NCI-H2171 (cell line): ENCODE measurements at regions not wholly inside any gene's neighbourhood (a gene's known extent, or its start where the extent isn't known, plus 50 kb on each side); places are given as distances from the start of the nearest gene placed in this dataset.
A peak's percentile ranks its signal among the peaks of the same experiment; 100 is the strongest.

Experiments used
- DNase-seq: peaks from one replicate; lab custom pipeline; 2025; lab: John Stamatoyannopoulos, UW

GRCh38 chr17:33642002-33642401, 348.9 kb upstream of the ASIC2 start:
- no peak for DNase-seq

DNA sequence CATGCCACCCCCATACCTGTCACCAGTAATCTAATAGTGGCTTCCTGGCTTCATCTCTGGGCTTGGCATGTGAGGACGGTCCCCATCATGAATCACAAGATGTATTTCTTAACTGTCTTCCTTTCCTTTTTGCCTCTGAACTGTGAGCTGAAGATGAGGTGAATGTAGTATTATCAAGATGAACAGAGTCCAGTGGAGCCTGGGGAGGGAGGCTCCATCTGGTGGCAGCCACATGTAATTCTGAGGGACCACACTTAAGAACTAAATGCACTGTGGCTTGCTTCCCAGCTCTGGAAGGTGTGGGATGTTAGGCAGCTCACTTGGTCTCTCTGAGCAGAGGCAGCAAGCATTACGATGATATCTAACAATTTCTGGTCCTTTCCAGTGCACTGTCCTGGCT, 354.9 kb upstream of the ASIC2 start:
- no peak for DNase-seq

DNA sequence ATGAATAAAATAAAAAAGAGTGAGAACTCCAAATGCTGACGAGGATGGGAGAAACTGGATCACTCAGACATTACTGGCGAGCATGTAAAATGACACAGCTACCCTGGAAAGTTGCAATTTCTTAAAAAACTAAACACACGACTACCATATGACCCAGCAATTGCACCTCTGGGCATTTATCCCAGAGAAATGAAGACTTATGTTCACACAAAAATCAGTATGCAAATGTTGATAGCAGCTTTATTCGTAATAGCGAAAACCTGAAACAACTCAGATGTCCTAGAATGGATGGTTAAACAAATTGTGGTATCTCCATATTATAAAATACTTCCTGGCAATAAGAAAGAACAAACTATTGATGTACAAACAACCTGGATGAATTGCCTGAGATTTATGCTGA, 357.2 kb upstream of the ASIC2 start:
- no peak for DNase-seq

GRCh38 chr17:33651686-33652085, 358.6 kb upstream of the ASIC2 start:
- DNase-seq, result no peak

GRCh38 chr17:33652731-33653398, 359.8 kb upstream of the ASIC2 start:
- DNase-seq, result no peak

- DNase-seq, result no peak
These were observed 360.3 kb upstream of the ASIC2 start for GRCh38 chr17:33653399-33653788.

GRCh38 chr17:33657181-33657580, 364.1 kb upstream of the ASIC2 start:
- no peak for DNase-seq

- DNase-seq, result no peak
These were observed 368.9 kb upstream of the ASIC2 start for GRCh38 chr17:33661975-33662374.

- DNase-seq, result no peak
These were observed 371.2 kb upstream of the ASIC2 start for GRCh38 chr17:33664116-33664840.

- DNase-seq, result no peak
These were observed 374.0 kb upstream of the ASIC2 start for GRCh38 chr17:33667052-33667509.

- no peak for DNase-seq
These were observed 374.6 kb upstream of the ASIC2 start for GRCh38 chr17:33667671-33668070.

GRCh38 chr17:33668516-33668915, 375.4 kb upstream of the ASIC2 start:
- no peak for DNase-seq

DNA sequence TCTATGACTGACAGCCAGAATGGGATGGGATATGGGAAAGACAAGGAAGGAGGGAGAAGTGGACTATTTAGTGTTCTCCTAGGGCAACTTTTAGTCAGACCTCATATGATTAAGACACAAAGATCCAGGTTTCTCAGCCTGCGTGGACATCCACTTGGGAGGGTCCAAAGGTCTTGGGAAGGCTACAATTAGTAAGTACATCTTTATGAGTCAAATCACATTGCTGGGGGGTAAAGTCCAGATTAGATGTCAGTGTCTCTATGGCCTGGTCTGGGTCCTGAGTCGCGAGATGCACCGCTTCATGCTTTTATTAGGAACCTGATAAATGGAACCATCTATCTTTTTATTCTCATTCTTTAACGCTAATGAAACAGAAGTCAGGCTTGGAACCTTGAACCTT, 378.4 kb upstream of the ASIC2 start:
- DNase-seq, result no peak

DNA sequence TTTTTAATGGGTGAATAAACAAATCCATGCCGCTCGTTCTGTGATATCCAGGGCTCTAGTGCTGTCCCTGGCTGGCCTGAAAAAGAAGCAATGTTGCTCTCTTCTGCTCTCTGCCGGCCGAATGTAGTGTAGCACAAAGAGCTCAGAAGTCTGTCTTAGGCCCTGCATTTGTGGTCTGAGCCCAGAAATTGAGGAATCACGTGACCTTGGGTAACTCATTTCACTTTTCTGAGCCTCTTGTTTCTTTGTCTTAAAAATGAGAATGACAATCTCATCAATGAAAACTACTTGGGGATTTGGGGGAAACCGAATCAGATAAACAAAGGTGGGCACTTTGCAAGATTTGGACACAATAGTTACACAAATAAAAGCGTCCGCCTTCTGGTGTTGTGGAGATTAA, 381.6 kb upstream of the ASIC2 start:
- peak; percentile 4 for DNase-seq

- DNase-seq, result no peak
These were observed 383.3 kb upstream of the ASIC2 start for GRCh38 chr17:33676444-33676843.

DNA sequence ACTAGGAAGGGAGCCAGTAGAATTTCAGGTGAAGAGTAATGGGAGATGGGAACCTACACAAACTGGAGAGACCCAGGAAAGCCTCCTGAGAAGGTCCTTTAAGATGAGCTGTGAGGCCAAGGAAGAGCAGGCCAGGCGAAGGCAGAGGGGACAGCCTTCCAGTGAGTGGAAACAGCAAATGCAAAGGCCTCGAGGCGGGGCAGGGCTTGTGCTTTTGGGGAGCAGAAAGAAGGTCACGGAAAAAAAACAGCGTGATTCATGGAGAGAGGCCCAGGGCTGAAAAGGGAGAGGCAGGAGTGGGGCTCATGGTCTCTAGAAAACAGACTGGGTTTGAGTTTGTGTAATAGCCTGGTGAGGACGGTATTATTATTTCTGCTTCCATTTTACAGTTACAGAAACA, 386.5 kb upstream of the ASIC2 start:
- DNase-seq, result no peak

DNA sequence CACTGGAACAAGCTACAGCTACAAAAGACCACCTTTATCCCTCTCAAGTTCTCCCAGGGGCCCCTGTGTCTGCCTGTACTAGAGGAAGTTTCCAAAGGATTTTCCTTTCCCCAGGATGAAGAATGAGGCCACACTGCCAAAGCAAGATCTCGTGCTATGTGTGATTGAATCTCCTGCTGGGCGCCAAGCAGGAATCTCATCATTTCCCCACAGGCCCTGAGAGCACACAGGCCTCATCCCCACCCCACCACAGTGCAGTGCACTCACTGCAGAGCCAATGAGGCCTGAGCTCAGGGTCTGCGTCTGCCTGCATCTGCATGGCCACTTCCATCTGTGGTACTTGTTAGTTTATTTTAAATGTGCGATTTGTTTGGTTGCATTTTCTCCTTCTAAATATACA, 387.4 kb upstream of the ASIC2 start:
- no peak for DNase-seq

DNA sequence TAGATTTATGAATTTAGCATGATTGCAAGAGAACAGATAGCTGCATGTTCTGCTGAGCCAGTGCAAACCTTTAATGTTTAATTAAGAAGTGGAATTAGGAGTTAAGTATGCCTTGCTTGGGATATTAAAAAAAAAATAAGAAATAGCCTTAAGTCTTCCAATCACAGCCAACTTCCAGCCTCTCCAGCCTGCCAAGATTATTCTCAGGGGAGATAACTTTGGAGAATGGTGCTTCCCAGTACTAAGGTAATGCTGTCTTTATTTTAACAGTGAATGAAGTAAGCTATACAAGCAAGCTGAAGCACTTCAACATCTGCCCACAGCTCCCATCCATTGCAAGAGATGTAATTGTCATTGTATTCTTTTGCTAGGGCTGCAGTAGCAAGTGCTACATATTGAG, 389.5 kb upstream of the ASIC2 start:
- no peak for DNase-seq

DNA sequence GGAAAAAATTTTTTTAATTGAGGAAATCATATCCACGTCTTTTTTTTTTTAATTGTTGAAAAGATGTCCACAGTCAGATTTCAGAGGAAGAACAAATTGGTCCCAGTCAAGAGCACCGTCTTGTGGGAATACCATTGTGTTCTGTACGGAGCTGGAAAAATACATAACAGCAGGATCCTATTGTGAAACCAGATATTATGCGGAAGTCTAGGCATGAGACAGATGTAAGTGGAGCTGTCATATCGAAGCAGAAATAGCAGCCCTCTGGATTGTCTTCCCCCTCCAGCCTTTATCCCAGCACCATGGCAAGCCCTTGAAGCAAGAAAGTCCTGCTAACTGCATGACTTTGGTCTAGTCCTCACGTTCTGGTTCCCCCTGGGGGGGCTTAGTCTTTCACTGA, 391.6 kb upstream of the ASIC2 start:
- no peak for DNase-seq

GRCh38 chr17:33686171-33686570, 393.1 kb upstream of the ASIC2 start:
- DNase-seq, result no peak

- DNase-seq, result no peak
These were observed 394.7 kb upstream of the ASIC2 start for GRCh38 chr17:33687831-33688230.

GRCh38 chr17:33688771-33689170, 395.7 kb upstream of the ASIC2 start:
- DNase-seq, result no peak

DNA sequence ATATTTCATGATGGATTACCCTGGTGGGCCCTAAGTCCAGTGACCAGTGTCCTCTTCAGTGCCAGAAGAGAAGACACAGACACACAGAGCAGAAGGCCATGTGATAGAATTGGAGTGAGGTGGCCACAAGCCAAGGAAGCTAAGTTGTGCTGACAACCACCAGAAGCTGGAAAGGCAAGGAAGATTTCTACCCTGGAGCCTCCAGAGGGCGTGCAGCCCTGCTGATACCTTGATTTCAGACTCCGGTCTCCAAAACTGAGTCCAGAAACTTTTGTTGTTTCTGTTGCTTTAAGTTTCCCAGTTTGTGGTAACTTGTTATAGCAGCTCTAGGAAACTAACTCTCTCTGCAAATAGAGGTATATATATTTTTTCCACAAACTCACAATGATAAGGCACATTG, 396.6 kb upstream of the ASIC2 start:
- no peak for DNase-seq

GRCh38 chr17:33695431-33695830, 402.3 kb upstream of the ASIC2 start:
- DNase-seq, result no peak
